Keratinocyte (primary cell): ENCODE measurements at regions not wholly inside any gene's neighbourhood (a gene's known extent, or its start where the extent isn't known, plus 50 kb on each side); places are given as distances from the start of the nearest gene placed in this dataset.
"Not testable (repeated sequence)": the region's sequence is repeated elsewhere in the genome, so short reads cannot be mapped to it uniquely, and the experiment has no call there.

Experiments
- DNase-seq: peaks from one replicate; pipeline ENCODE4 v3.0.0-alpha.2; 2011; ENCODE audit warnings: low read depth, missing footprints, low spot score
- FAIRE-seq: peaks from 2 replicates; lab custom pipeline; 2011; peaks lifted over from hg19 to GRCh38; lab: Jason Lieb, UNC
- H2AFZ ChIP-seq: 2 replicates; pipeline ENCODE4 v1.6.0; 2012; ENCODE audit warnings: low read length, control low read depth, inconsistent platforms; ENCODE audit not compliant: control insufficient read depth
- H3K27ac ChIP-seq: 2 replicates; pipeline ENCODE4 v1.5.1; 2011; ENCODE audit warnings: low read length; ENCODE audit not compliant: control insufficient read depth, insufficient read depth
- H3K27me3 ChIP-seq: 3 replicates; pipeline ENCODE4 v1.6.0; 2011; ENCODE audit warnings: low read length; ENCODE audit not compliant: control insufficient read depth, insufficient read depth; ENCODE audit errors: extremely low read depth
- H3K36me3 ChIP-seq, 2 experiments: 2 replicates in 1 of 2; 3 replicates in 1 of 2; pipeline ENCODE4 v1.5.1; 2011; ENCODE audit warnings: low read length in 2 of 2, mild to moderate bottlenecking in 1 of 2; ENCODE audit not compliant: control insufficient read depth in 2 of 2, insufficient read depth in 2 of 2; ENCODE audit errors: extremely low read depth in 1 of 2
- H3K4me1 ChIP-seq: 3 replicates; pipeline ENCODE4 v1.5.1; 2011; ENCODE audit warnings: low read length; ENCODE audit not compliant: control insufficient read depth, insufficient read depth; ENCODE audit errors: extremely low read depth
- H3K4me2 ChIP-seq: 3 replicates; pipeline ENCODE4 v1.6.0; 2011; ENCODE audit warnings: low read depth, low read length; ENCODE audit not compliant: control insufficient read depth, insufficient read depth; ENCODE audit errors: extremely low read depth
- H3K4me3 ChIP-seq, 3 experiments: fragments of 200-600 bp in 1 of 3; sonication (generic) in 1 of 3; 2 replicates in 2 of 3; 3 replicates in 1 of 3; pipeline ENCODE4 v1.5.1; 2011 to 2016; ENCODE audit warnings: low read length in 3 of 3, mild to moderate bottlenecking in 3 of 3, control low read depth in 2 of 3, inconsistent platforms in 1 of 3, low read depth in 1 of 3, mixed read lengths in 1 of 3, mixed run types in 1 of 3, moderate library complexity in 1 of 3; ENCODE audit not compliant: control insufficient read depth in 2 of 3, insufficient read depth in 2 of 3; ENCODE audit errors: extremely low read depth in 1 of 3
- H3K79me2 ChIP-seq: 2 replicates; pipeline ENCODE4 v1.6.0; 2012; ENCODE audit warnings: low read length; ENCODE audit not compliant: control insufficient read depth, insufficient read depth
- H3K9ac ChIP-seq: 3 replicates; pipeline ENCODE4 v1.6.0; 2011; ENCODE audit warnings: low read length; ENCODE audit not compliant: control insufficient read depth, insufficient read depth; ENCODE audit errors: extremely low read depth
- H3K9me1 ChIP-seq: 3 replicates; pipeline ENCODE4 v1.6.0; 2011; ENCODE audit warnings: low read length; ENCODE audit not compliant: control insufficient read depth, insufficient read depth; ENCODE audit errors: extremely low read depth
- H3K9me3 ChIP-seq: 2 replicates; pipeline ENCODE4 v1.5.1; 2012; ENCODE audit warnings: low read depth, low read length; ENCODE audit not compliant: control insufficient read depth
- H4K20me1 ChIP-seq: 3 replicates; pipeline ENCODE4 v1.6.0; 2011; ENCODE audit warnings: low read length; ENCODE audit not compliant: control insufficient read depth, insufficient read depth; ENCODE audit errors: extremely low read depth
- EZH2 ChIP-seq: IDR thresholded peaks from one replicate; pipeline ENCODE4 v1.6.1; 2012; ENCODE audit warnings: inconsistent platforms, mild to moderate bottlenecking, low read length, moderate library complexity
- dilution Hi-C: fragments of 300-500 bp; cut with MboI; formaldehyde crosslinking; loops from one replicate; pipeline ENCODE4 v1.7.0; 2020; ENCODE audit warnings: low sequenced_read_pairs; ENCODE audit not compliant: extremely low pct_ligation_motif_present
- TF ChIP-seq, protein P1 (sequence below), 3 experiments: IDR thresholded peaks in 1 of 3; conservative IDR thresholded peaks in 1 of 3; optimal IDR thresholded peaks in 1 of 3; 2 replicates in 2 of 3; 3 replicates in 1 of 3; pipeline versions ENCODE3 to v1.5.1; 2011; ENCODE audit warnings: low read length in 3 of 3, mild to moderate bottlenecking in 3 of 3, moderate library complexity in 2 of 3, control low read depth in 1 of 3, inconsistent platforms in 1 of 3; ENCODE audit not compliant: insufficient read depth in 2 of 3; ENCODE audit errors: extremely low read depth in 1 of 3

DNA sequence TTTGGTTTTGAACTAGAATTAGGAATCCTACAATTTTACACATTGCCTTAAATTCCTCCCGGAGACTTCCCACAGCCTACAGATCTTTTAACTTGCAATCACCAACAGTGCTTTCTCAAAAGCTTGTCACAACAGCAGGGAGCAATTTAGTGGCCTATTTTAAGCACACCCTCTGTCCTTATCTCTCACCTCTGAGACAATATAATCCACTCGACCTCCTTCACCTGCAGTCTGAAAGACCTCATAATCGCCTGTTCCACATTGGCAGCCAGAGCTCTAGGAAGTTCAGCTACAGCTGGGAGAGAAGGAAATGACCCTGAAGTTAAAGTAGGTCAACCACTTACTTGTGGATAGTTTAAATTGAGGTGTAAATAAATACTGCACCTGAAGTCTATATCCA, 249.7 kb upstream of the DLGAP1 start:
- H3K9me1 ChIP-seq: no peaks in the 10 kb centered on the region

DNA sequence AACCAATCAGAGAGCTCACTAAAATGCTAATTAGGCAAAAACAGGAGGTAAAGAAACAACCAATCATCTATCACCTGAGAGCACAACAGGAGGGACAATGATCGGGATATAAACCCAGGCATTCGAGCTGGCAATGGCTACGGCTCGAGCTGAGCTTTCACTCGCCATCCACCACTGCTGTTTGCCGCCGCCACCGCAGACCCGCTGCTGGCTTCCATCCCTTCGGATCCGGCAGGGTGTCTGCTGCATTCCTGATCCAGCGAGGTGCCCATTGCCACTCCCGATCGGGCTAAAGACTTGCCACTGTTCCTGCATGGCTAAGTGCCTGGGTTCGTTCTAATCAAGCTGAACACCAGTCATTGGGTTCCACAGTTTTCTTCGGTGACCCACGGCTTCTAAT, 236.7 kb upstream of the DLGAP1 start:
- H3K4me3 ChIP-seq: no peak overlapping the region
- no peak overlapping the region for H2AFZ ChIP-seq
- H3K79me2 ChIP-seq: no peaks in the 10 kb centered on the region
- no peaks in the 10 kb centered on the region for H4K20me1 ChIP-seq
- H3K9ac ChIP-seq: no peak overlapping the region
- H3K9me1 ChIP-seq: no peaks in the 10 kb centered on the region
- no peaks in the 10 kb centered on the region for H3K36me3 ChIP-seq
- DNase-seq: no peak
- FAIRE-seq: no peak
- no peaks in the 10 kb centered on the region for H3K9me3 ChIP-seq
- dilution Hi-C loops: no loop called here
- no peak for TF ChIP-seq EZH2
- TF ChIP-seq, protein P1, sequence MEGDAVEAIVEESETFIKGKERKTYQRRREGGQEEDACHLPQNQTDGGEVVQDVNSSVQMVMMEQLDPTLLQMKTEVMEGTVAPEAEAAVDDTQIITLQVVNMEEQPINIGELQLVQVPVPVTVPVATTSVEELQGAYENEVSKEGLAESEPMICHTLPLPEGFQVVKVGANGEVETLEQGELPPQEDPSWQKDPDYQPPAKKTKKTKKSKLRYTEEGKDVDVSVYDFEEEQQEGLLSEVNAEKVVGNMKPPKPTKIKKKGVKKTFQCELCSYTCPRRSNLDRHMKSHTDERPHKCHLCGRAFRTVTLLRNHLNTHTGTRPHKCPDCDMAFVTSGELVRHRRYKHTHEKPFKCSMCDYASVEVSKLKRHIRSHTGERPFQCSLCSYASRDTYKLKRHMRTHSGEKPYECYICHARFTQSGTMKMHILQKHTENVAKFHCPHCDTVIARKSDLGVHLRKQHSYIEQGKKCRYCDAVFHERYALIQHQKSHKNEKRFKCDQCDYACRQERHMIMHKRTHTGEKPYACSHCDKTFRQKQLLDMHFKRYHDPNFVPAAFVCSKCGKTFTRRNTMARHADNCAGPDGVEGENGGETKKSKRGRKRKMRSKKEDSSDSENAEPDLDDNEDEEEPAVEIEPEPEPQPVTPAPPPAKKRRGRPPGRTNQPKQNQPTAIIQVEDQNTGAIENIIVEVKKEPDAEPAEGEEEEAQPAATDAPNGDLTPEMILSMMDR (optimal IDR thresholded peaks at IDR 0.05 in 1 of 3, IDR thresholded peaks at IDR 0.05 in 1 of 3, conservative IDR thresholded peaks at IDR 0.05 in 1 of 3; ENCODE audit: extremely low read depth in 1 of 3, insufficient read depth in 2 of 3, low read length in 3 of 3): no peak
- H3K4me2 ChIP-seq: no peak overlapping the region
- no peaks in the 10 kb centered on the region for H3K4me1 ChIP-seq
- H3K27me3 ChIP-seq: no peaks in the 10 kb centered on the region
- no peak overlapping the region for H3K27ac ChIP-seq

More for the DNA sequence above, 249.7 kb upstream of the DLGAP1 start:
- Histone ChIP-seq H3K4me3 (no peak overlapping the region), H2AFZ (no peak overlapping the region), H3K27me3 (no peaks in the 10 kb centered on the region), H3K4me1 (no peaks in the 10 kb centered on the region), H3K27ac (no peak overlapping the region), H4K20me1 (no peaks in the 10 kb centered on the region), H3K9ac (no peak overlapping the region), H3K79me2 (no peaks in the 10 kb centered on the region), H3K36me3 (no peaks in the 10 kb centered on the region), H3K4me2 (no peak overlapping the region), H3K9me3 (peaks cover 2% of the 10 kb centered on the region)
- FAIRE-seq: no peak
- DNase-seq: no peak
- TF ChIP-seq, protein P1 (optimal IDR thresholded peaks at IDR 0.05 in 1 of 3, IDR thresholded peaks at IDR 0.05 in 1 of 3, conservative IDR thresholded peaks at IDR 0.05 in 1 of 3; ENCODE audit: extremely low read depth in 1 of 3, insufficient read depth in 2 of 3, low read length in 3 of 3): no peak
- TF ChIP-seq EZH2: no peak
- dilution Hi-C loops: no loop called here

DNA sequence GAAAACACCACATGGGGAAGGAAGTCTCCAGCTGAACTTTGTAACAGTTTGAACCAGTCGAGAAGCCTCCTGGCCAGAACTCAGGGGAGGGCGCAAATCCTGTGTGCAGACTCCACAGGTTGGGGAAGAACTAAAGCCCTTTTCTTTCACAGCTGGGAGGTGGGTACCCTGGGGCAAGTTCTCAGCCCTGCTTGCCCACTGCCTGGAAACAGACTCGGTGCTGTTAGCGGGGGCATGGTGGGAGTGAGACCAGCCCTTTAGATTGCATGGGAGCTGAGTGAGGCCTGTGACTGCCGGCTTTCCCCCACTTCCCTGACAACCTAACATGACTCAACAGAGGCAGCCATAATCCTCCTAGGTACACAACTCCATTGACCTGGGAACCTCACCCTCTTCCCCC, 223.6 kb upstream of the DLGAP1 start:
- H3K4me1 ChIP-seq, H3K4me3 ChIP-seq, H3K27ac ChIP-seq, H3K79me2 ChIP-seq, H3K9me1 ChIP-seq, H3K9ac ChIP-seq, H4K20me1 ChIP-seq, H3K4me2 ChIP-seq, DNase-seq, H3K36me3 ChIP-seq, FAIRE-seq, H3K27me3 ChIP-seq, H3K9me3 ChIP-seq, dilution Hi-C loops, H2AFZ ChIP-seq: not testable (repeated sequence)
